ENCODE measurements at regions not wholly inside any gene's neighbourhood (a gene's known extent, or its start where the extent isn't known, plus 50 kb on each side); places are given as distances from the start of the nearest gene placed in this dataset.

DNA sequence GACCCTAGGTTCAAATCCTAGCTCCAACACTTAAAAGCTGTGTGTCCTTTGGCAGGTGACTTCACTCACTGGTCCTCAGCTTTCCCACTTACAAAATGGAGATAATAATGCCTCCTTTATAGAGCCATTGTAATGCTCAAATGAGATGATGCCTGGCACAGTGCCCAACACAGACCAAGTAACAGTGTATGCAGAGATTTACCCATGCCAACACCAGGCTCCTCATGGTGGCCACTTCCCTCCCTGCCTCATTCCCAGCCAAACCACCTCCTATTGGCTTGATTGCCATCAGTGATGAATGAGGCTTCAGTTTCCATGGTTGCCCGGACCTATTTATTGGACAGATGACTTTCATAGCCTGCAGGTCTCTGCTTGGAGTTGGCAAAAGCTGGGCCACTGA is 469.4 kb downstream of the CDK5RAP2 start:
- DNase-seq = no peak

DNA sequence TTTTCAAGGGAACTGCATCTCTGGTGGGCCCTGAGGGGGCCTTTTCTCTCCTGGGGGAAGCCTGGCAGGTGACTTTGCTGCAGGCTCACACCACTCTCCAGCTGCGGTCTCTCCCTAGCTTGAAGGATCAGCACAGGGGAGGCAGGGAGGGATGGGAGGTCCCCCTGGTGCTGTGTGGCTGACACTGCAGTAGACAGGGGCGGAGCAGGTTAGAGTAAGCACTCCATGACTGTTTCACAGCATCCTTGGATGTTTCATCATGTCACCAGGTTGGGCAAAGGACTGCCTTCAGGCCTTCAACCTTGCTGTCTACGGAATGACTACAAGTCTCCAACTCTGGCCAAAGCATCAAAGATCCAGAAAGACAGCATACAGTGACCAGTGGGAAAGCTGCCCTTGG is 470.7 kb downstream of the CDK5RAP2 start:
- DNase-seq = peak; percentile 18

DNA sequence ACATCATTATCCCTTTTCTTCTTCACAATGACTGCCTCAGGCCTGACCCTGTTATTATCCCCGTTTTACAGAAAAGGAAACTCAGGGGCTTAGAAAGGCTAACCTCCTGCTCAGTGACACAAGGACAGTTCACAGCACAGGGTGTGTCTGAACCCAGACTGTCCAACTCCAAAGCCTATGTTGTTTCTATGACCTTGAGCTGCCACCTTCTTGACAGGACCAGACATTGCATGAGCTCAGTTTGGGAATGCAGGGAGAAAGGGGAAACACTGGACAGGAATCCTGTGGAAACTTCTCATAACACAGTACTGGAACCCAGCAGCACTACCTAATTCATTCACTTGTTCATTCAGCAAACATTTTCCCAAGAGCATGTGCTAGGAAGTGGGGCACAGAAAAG is 472.8 kb downstream of the CDK5RAP2 start:
- no peak for DNase-seq

DNA sequence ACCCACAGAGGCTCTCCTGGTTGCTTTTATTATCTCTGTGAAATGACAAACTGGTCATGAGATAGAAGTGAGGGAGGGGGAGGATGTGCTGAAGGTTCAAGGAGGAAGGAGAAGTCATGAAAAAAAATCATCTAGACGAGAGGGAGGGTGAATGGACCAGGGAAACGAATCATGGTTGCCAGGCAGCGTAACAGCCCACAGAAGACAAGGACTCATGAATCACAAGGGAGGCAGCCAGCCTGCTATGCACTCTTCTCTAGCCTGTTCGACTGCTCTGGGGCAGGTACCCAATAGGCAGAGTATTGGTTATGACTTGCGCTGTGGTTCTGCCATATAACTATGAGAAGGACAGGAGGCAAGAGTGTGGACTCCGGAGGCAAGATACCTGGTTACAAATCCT is 475.2 kb downstream of the CDK5RAP2 start:
- DNase-seq = no peak

DNA sequence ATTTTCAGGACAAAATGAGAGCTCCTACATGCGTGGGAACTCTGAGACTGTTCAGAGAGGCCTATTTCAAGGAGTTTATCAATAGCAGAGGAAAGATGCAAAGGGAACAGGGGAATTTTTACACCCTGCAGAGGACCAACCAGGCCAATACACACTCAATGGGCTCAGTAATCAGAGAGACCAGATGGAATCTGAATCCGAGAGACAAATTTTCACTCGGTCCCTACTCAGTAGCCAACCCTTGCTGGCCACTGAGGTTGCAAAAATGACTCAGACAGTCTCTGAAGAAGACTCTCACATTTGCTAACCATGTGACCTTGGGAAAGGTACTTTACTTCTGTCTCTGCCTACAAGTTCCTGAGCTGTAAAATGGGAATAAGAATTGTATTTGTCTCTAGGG is 479.4 kb downstream of the CDK5RAP2 start:
- DNase-seq = no peak

DNA sequence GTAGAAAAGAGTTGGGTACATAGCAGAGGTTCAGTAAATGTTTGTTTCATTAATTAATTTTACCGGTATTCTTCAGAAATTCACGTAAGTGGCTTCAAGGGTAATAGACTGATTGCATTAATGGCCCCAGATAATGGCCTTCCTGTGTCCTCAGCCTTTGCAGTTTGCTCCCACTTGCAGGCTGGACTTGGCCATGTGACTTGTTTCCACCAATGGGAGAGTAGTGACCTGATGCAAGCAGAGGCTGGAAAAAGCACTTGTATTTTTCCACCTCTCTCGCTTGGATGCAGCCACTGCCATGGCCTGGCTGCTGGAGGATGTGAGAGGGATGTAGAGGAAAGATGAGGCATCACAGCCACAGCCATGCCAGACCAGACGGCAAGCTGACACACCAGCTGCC is 480.9 kb downstream of the CDK5RAP2 start:
- no peak for DNase-seq

DNA sequence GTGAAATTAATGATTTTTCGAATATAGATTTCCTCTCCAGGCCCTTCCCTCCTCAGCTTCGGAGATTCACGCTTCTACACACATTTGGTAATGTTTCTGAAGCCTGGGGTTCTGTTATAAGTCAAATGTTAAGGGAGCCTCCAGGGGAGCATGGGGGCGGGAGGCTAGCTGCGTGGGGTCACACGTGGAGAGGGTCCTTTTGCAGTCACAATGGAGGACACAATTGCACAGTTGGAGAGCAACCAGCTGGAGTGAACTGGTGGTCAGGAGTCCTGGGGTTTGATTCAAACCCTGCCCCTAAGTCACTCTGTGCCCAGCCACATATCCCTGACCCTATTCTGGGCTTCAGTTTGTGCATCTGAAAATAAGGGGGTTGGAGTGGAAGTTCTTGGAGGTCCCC is 481.4 kb downstream of the CDK5RAP2 start:
- DNase-seq = no peak

DNA sequence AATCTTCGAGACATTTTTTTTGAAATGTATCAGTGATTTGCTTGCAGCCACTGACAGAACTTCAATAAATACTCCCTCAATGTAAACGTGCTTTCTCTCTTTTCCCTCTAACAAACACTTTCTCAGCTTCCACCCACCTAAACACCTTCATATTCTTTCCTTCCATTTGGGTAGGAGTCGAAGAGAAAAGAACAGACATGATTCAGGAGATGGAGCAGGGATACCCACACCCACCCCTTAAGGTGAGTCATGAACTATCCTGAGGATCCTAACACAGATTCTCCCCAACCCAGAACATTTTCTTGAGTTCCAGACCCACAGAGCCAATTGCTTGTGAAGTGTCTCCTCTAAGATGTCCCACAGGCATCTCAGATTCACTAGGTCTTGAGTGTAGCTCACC is 488.8 kb downstream of the CDK5RAP2 start:
- DNase-seq = no peak

DNA sequence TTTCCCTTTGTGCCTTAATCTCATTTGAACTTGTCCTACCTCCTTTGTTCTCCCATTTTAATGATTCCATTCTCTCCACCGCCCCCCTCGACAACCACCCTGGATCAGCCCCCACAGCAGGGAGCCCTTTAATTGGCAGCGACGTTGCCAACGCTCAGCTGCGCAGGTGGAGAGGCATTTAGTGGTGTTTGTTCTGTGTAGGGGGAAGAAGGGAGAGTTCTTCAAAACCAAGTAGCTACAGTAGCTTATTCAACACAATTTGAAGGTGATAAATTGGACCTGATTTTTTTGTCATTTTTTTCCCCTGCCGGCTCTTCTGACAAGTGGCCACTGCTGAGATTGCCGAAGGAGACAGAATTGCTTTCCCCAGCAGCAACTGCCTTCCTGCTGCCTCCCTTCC is 499.1 kb downstream of the CDK5RAP2 start:
- no peak for DNase-seq

DNA sequence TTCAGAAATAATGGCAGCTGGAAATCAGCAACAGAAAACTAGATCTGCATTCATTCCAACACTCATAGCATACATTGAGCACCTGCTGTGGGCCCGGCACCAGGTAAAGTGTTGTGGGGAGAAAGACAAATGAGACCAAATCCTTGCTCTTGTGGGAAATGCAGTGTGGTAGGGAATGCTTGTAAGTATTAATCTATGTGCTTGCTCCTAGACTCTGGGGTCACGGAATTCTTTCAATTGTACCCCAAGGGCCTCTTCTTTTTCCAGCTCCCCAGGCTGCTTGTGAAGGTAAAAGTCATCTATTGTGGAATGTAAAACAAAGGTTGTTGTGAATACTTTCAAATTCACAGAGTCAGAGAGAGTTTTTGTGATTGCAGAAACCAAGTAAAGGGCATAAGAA is 501.9 kb downstream of the CDK5RAP2 start:
- DNase-seq = no peak

DNA sequence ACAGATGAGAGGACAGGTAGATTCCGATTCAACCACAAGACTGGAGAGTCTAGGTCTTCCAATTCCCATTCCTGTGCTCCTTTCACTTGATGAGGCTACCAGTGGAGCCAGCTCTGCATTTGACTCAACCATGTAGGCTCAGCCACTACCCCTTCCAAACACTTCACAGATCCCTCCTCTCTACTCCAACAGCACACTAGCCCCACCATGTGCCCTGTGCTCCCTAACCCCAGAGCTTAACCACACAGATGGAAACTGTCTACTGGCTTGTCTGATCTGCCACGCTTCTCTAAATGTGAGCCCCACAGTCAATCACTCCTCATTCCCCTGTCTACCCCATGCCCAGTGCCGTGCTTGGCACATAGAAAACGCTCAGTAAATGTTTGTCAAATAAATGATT is 508.2 kb downstream of the CDK5RAP2 start:
- no peak for DNase-seq

DNA sequence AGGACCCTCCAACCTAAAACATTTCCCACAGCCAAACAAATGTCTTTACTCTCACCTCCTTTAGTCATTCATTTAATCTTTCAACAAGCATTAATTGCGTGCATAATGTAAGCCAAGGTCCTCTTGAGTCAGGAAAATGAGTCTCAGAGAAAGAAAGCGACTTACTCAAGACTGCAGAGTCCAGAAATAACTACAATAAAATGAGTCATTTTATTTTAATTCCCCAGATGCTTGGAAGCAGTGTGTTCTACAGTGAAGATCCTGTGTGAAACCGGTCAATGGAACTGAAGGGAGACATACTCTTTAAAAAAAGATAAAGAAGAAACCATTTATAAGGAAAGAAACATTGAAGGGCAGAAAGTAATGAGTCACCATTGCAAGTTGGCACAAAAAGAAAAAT is 513.7 kb downstream of the CDK5RAP2 start:
- DNase-seq = no peak

DNA sequence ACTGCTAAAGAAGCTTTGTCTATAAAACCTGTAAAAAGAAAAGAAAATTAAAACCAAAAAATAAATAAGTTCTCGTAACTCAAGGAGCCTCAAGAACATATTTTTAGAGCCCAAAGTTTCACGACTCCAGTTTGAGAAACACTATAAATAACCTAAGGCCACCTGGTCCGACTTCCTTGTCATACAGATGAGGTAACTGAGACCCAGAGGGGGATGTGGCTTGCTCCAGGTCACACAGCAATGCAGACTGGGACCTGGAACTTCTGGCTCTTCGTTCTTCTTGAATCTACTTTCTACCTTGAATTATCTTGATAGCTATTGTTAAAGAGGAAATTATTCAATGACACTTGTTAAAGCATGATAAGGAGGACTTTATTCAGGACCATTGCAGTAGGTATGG is 514.8 kb downstream of the CDK5RAP2 start:
- no peak for DNase-seq

DNA sequence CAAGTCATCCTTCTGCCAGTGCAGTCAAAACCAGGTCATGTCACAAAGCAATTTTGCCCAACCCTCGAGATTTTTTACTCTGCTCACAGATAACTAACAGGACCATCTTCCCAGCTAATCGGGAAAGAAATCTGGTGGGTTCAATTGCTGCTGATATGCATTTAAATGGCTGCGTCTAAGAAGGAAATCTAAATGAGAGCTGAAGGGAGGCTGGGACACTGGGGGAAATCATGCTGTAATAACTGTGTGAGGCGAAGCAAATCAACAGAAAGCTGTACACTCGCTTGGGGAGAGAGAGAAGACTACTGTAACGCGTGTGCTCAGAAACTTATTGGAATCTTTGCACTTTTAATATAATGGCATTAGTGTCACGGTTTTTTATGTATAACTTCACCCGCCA is 535.0 kb downstream of the CDK5RAP2 start:
- DNase-seq = no peak

DNA sequence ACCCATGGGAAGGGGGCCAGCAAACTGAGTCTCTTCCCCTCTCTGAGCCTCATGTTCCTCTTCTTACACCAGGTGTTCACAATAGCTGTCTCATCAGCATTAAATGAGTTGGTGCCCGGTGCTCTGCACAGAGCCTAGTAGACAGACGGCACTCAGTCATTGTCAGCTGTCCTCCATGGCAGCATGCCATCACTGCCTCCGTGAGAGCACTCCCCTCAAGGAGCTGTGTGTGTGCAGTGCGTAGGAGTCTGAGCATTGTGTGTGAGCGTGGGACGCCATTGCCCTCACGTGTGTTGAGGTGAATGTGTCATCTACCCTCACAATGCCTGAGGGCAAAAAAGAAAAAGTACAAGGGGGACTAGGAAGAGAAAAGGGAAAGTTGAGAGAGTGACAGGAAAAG is 536.5 kb downstream of the CDK5RAP2 start:
- no peak for DNase-seq

DNA sequence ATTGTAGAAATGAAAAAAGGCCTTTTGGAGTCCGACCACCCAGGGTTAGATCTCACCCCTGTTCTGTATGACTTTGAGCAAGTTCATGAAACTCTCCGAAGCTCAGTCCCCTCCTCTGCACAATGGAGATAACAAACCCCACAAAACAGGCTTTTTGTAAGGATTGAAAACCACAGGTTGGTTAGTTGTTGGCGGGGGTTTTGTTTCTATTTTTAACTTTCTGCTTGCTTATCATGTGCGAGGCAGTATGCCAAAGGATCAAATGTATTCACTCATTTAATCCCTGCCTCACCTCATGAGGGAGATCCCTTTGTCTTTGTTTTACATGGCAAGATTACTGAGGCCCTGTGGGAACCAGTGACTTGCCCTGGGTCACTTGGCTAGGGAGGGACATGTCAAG is 539.1 kb downstream of the CDK5RAP2 start:
- peak; percentile 6 for DNase-seq

DNA sequence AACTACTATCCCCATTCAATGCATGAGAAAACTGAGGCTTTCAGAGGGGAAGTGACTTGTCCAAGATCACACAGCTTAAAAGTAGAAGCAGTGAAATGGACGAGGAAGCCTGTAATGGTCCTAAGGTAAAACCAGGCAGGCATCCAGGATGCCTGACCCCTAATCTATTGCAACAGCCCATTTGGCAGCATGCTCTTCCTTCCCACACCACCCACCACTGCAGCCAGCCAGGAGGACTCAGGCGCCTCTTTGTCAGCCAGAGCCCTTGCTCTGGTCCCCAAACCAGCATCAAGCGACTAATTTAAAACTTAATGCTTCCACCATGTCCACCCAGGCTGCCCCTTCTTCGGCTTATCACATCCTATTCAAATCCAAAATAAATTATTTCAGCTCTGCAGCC is 541.6 kb downstream of the CDK5RAP2 start:
- DNase-seq = no peak

DNA sequence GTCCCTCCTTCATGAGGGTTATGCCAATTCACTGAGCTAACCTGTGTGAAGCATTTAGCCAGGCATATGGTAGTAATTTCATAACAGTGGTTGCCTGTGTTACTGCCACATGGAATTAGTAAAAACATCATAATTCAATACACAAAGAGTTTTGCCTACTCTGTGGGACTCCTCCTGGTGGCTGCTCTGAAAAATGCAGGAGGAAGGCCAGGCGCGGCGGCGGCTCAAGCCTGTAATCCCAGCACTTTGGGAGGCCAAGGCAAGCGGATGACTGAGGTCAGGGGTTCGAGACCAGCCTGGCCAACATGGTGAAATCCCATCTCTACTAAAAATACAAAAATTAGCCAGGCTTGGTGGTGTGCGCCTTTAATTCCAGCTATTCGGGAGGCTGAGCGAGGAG is 547.3 kb downstream of the CDK5RAP2 start:
- peak; percentile 3 for DNase-seq

DNA sequence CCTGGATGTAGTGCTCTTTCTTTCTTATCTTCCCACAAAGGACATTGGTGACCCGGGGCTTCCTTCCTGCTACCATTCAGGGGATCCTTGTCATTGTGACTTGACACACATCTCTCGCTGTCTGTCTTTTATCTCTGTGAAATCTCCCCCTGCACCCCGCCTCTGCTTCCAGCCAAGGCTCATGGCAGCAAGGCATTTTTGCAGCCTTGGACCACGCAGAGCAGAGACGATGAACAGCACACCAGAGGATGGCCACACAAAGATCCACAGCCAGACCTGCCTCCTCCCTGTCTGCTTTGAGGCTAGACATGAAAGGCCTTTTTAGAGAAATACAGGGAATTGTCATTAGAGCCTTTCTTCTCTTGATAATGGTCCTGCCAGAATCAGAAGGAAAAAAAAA is 549.1 kb downstream of the CDK5RAP2 start:
- no peak for DNase-seq

DNA sequence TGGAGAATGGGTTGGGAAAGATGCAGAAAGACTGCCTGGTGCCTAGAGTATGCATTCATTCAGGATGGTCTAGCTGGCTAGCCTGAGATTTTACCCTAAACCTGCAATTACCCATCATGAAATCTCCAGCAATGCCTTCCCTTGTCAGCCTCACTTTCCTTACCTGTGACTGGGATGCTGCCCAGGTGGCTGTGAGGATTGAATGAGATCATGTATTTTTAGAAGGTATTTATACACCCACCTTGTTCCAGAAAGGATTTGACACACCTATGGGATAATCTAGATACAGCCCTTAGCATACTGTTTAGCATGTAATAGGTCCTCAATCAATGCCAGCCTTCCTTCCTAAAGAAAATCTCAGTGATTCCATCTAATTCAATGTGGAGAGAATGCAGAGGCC is 561.4 kb downstream of the CDK5RAP2 start:
- no peak for DNase-seq

DNA sequence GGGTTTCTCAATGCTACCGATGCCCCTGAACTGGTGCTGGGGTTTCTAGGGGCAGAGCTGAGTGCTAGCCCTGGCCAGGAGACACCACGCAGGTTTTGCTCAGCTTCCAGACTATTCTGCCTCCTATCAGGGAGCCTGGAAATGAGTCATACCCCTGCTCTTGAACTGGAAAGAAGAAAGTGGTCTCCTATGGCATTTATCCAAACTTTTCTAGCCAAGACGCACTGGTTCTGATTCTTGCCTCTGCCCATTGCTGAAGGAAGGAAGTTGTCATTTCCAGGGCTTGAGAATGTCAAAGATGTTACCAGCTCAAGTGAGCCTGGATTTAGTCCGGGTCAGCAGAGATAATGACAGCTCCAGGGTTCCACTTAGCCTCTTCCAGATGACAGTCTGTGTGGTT is 561.9 kb downstream of the CDK5RAP2 start:
- DNase-seq = no peak

DNA sequence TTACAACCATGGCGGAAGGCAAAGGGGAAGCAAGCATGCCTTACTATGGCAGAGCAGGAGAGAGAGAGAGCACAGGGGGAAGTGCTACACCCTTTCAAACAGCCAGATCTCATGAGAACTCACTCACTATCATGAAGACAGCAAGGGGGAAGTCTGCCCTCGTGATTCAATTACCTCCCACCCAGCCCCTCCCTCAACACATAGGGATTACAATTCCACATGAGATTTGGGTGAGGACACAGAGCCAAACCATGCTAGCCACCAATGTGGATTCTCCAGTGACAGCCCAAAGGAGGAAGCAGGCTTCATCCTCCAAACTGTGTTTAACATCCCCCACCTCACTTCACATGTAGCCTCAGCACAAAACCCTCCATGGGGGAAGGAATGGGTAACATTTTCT is 563.7 kb downstream of the CDK5RAP2 start:
- DNase-seq = no peak

DNA sequence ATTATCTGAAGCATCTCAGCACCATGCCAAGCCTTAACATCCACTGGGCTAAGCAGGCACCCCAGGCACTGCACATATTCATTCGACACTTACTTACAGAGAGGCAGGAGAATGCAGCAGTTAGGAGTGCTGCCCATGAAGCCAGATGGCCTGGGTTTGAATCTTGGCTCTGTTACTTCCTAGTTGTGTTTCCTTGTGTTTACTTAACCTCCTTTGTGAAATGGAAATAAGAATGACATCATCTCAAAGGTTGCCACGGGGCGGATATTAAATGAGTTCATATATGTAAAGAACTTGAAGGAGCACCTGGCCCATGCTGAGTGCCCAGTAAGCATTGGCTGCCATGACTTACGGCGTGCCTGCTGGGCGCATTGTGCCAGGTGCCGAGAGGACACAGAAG is 565.2 kb downstream of the CDK5RAP2 start:
- DNase-seq = no peak

DNA sequence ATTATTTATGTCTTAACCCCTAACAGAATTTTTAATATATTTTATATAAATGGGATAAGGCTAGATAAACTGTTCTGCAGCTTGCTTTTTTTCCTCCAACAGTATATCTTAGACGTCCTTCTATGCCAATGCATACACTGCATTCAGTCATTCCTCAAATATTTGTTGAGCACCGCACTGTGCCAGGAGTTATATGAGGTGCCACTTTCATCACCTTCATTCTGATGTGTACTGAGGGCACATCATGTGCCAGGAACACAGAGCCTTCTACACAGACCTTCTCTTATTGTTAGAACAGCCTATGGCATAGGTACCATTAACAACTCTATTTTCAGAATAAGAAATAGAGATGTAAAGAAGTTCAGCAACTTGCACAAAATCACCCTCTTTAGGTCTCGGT is 570.1 kb downstream of the CDK5RAP2 start:
- no peak for DNase-seq

DNA sequence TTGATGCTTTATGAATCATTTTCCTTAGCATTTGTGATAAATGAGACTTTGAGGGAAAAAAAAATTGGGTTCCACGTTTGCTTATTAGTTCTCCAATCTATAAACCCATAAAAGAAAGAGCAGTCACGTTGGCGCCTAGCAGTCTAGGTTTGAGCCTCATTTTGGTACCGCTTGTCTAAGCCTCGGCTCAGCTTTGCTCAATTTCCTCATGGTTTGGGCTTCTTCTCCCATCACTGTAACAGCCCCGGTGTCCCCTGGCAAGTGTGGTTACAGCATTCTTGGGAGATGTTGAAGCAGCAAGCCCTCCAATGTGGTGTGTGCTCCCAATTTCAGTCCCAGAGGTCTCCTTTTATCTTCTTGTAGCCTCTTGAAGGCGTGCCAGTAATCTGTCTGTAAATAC is 578.4 kb downstream of the CDK5RAP2 start:
- no peak for DNase-seq

DNA sequence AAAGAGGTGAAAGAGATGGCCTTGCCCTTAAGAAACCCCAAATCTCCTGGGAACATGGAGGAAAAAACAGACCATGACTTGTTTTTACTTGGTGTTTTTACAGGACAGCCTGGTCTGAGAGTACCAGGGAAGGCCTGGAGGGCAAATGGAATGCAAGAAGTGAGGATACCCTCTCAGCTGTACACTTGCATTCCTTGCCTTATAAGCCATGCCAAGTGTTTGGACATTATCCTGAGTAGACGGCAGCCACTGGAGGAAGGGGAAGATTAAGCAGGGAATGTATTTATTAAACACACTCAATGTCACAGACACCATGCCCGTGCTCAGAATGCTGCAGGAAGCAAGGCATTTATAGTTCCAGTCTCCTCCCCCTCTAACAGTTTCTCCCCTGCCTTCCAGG is 581.4 kb downstream of the CDK5RAP2 start:
- no peak for DNase-seq

Measured in hematopoietic multipotent progenitor cell treated with erythropoietin and hydrocortisone succinate and interleukin-3 and kit ligand, for 6 days (in vitro differentiated cells).